UCSD-AML1 (cell line): ENCODE measurements at regions not wholly inside any gene's neighbourhood (a gene's known extent, or its start where the extent isn't known, plus 50 kb on each side); places are given as distances from the start of the nearest gene placed in this dataset.

Source experiments
- DNase-seq: peaks from one replicate; lab custom pipeline; 2025; ENCODE audit not compliant: unreplicated experiment; lab: John Stamatoyannopoulos, UW

- DNase-seq, result no peak
Measured at GRCh38 chr4:151908734-151909497, 148.1 kb upstream of the GATB start.

- no peak for DNase-seq
Measured at GRCh38 chr4:151908201-151908600, 147.4 kb upstream of the GATB start.

GRCh38 chr4:151906438-151906837, 145.6 kb upstream of the GATB start:
- DNase-seq, result no peak

DNA sequence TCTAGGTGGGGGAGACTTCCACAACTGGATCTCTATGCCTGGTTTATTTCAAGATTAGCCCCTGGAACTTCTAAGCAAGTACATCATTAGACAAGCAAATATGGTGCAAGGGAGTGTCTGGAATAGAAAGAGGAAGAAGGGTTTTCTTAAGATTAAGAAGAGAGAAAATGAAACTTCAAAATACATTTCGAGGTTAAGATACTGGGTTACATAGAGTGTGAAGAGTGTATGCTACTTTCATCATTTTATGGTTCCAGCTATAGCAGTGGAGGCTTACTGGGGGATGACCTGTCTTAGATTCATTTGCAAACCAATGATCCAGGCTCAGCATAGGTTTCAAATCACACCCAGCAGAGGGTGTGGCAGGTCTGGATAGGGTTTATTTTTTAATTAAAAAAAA, 144.4 kb upstream of the GATB start:
- no peak for DNase-seq

DNA sequence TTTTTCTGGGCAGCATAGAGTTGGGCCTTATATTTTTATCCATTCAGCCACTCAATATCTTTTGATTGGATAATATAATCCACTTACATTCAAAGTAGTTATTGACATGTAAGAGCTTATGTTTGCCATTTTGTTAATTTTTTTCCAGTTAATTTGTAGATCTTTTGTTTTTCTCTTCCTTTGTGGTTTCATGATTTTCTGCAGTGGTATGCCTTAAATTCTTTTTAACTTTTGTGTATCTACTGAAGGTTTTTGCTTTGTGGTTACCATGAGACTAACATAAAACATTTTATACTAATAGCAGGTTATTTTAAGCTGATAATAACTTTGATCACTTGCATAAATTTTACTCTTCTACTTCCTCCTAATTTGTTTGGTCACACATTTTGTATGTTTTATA, 140.8 kb upstream of the GATB start:
- no peak for DNase-seq

- no peak for DNase-seq
Measured at GRCh38 chr4:151896880-151897279, 136.1 kb upstream of the GATB start.

DNA sequence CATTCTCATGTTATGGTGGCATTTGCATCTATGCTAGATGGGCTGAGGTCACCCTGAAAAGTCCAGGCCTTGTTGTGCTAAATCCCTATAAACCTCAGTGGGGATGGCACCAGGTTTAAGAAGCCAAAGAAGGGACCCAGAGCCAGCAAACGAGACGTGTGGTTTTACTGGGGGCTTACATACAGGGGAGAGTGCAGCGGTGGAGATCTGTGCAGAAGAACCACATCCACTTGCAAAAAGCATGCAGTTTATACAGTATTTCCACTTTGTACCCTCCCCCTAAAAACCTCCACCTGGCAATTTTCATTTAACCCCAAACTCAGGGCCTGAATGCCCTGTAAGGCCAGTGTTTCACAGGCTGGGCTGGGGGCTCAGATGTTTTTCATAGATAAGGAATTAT, 134.9 kb upstream of the GATB start:
- no peak for DNase-seq

GRCh38 chr4:151894246-151894645, 133.4 kb upstream of the GATB start:
- no peak for DNase-seq

GRCh38 chr4:151888367-151888866, 127.6 kb upstream of the GATB start:
- no peak for DNase-seq

- DNase-seq, result no peak
Measured at GRCh38 chr4:151887816-151888180, 127.0 kb upstream of the GATB start.

- no peak for DNase-seq
Measured at GRCh38 chr4:151887031-151887815, 126.4 kb upstream of the GATB start.

DNA sequence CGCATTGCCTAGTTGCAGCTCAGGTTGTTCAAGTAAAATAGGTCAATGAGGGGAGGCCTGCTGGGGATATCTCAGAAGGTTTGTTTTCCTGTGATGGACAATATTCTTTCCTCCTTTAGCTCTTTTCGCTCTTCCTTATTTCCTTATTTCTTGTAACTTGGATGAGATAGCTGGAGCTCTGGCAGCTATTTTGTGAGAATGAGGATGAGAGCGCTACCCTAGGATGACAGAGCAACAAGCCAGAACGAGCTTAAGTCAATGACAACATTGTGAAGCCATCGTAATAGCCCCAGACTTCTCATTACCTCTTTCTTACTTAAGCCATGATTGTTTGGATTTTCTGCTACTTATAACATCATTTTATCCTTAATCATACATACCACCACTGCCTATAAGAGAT, 124.3 kb upstream of the GATB start:
- DNase-seq, result no peak

- no peak for DNase-seq
Measured at GRCh38 chr4:151883747-151884146, 122.9 kb upstream of the GATB start.

DNA sequence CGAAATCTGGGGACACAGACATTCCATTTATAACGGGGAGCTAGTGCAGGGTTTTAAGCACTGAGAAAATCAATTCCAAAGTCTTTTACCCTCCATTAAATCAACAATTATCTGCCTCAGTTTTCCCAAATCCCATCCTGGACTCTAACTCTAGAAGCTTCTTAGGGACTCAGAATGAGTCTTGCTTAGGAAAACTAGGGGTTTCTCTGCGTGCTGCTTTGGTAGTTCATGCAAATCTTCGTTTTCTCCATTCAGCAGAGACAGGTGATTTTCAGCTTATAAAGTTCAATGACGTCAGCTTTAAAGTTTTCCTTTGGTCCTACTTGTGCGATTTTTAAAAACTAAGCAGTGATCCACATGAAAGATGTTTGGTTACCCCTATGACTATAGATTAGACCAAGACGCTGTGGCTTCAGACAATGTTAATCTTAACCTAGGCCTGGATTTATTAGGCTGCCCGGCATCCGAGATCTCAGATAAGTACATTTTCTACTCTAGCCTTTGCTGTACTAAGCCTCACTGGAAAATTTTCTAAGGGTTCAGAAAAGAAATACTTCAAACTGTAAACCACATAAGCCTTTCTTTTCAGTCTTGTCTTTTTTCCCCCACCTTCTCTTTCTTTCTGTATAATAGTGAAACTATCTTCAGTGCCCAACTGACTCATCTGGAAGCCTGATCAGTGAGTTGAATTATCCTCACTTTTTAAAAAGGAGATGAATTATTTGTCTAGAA, 121.4 kb upstream of the GATB start:
- no peak for DNase-seq

- DNase-seq, result no peak
Measured at GRCh38 chr4:151879705-151880445, 119.1 kb upstream of the GATB start.

DNA sequence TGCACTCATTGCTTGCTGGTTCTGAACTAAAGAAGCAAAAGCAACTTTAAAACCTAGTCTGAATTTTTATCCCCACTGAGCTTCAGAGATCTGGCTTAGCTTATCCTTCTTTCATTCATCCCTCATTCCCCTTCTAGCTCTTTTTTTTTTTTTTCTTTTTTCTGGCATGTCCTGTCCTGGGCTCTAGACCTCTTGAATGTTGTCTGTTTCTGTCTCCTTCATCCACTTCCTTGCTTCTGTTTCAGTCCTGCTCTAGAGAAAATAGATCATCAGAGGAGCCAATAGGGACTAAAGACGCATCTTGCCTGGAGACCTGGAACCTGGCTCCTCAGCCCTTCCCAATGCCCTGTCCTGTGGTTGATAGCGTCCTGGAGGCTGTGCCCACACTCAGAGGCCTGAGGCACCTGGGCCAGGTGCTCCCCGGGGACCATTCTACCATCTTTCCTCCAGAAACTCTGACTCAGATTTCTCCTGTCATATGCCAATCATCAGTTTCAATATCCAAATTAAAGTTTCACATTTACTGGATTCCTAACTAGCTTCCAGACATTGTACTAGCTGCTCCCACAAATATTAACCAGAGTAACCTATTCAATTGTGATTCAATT, 115.7 kb upstream of the GATB start:
- no peak for DNase-seq

DNA sequence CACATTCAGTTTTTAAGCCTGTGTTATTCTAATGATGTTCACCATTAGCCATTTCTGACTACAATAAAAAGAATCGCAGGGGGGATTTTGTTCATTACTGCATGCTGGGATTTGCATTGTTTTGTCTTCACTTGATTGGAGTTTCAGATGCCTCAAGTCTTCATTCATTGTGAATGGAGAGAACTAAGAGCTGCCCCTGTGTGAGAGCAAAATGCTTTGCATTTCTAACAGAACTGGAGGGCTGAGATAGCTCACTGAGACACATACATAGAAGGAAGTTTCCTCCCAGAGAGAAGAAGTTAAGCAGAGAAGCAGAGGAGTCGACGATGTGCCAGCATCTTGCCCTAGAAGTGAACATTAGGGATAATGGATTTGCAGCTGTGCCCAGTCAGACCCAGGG, 113.5 kb upstream of the GATB start:
- no peak for DNase-seq

GRCh38 chr4:151866592-151866918, 105.7 kb upstream of the GATB start:
- DNase-seq, result no peak

DNA sequence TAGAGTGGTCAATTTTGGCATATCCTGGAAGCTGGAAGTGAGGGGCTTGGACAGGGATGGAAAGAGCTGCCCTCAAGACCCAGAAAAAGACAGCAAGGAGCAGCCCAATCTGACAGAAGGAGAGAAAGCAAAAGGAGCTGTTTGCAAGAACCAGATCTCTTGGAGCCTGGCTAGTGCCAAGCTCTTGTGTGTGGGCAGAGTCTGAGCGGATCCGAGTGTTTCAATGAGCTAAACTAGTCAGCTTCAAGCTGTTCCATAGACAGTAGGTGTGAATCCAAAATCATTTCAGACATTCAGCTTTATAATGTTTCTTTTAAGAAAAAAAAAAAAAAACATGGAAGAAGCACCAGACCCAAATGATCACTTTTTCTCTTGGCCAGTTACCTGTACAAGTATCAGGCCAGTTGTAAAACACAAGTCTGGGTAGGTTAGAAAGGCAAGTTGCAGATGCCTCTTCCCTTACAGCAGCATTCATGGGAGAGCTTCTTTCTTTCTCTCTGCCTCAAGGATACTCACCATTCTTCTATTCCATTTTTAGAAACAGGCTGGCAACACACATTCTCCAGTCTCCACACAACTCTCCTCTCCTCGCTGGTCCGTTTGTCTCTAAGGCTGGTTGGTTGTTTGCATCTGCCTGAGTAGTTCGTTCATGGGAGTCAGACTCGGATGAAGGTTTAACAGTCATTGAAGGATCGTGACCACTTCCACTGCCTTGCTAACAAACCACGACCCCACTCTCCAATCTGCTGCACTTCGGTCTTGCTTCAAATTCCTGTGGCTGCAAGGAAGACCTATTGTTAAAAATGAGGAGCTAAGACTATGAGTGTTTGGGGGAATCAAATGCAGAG, 105.2 kb upstream of the GATB start:
- no peak for DNase-seq

DNA sequence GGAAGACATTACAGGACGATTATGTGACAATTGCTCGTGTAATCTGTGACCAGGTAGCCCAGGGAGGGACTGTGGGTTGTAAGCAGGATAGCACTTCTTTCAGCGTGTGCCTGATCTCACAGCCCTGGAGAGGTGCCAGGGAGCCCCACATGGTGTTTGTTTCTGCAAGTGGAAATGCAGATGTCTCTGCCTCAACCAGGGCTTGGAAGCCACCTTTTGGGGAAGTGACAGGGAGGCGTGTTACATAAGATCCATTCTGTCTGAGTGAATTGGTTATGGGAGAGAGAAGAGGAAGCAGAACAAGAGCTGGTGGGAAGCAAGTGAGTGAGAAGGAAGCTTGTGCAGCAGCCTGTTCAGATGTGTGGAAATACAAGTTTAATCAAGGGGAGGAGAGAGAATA, 104.5 kb upstream of the GATB start:
- DNase-seq, result peak; percentile 41
